IPS-18c (cell line): ENCODE measurements at regions not wholly inside any gene's neighbourhood (a gene's known extent, or its start where the extent isn't known, plus 50 kb on each side); places are given as distances from the start of the nearest gene placed in this dataset.
"Not testable (repeated sequence)": the region's sequence is repeated elsewhere in the genome, so short reads cannot be mapped to it uniquely, and the experiment has no call there.

Source experiments
- H3K4me3 ChIP-seq: 2 replicates; pipeline ENCODE4 v1.7.0; 2013; ENCODE audit warnings: low read depth, mild to moderate bottlenecking, low read length, moderate library complexity; ENCODE audit not compliant: insufficient read depth
- H3K9me3 ChIP-seq: one replicate; pipeline ENCODE4 v1.6.1; 2013; ENCODE audit warnings: mild to moderate bottlenecking, low read length, moderate library complexity; ENCODE audit not compliant: control insufficient read depth, insufficient read depth

- Histone ChIP-seq H3K9me3 (no peaks in the 10 kb centered on the region), H3K4me3 (no peak overlapping the region)
These were observed 1247.4 kb downstream of the EFNA5 start for GRCh38 chr5:106423109-106423897.

GRCh38 chr5:106420102-106420501 is 1250.6 kb downstream of the EFNA5 start:
- Histone ChIP-seq H3K9me3 (no peaks in the 10 kb centered on the region), H3K4me3 (no peak overlapping the region)

DNA sequence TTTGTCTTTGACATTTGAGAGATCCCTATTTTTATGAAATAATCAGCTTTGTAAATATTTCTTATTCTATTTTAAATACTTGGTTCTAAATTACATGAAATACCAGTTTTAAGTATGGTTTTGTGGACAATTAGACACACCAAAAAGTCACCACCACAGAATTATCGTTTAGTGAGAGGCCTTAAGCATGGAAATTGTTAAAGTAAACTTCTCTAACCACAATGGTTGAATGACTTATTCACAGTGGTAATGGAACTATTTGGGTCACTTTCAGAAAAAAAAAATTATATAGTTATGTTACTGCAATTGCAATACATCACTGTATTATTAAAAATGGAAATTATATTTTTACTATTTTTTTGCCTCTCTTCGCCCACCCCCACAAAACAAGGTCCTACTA is 1252.5 kb downstream of the EFNA5 start:
- no peaks in the 10 kb centered on the region for H3K9me3 ChIP-seq
- H3K4me3 ChIP-seq, result no peak overlapping the region

DNA sequence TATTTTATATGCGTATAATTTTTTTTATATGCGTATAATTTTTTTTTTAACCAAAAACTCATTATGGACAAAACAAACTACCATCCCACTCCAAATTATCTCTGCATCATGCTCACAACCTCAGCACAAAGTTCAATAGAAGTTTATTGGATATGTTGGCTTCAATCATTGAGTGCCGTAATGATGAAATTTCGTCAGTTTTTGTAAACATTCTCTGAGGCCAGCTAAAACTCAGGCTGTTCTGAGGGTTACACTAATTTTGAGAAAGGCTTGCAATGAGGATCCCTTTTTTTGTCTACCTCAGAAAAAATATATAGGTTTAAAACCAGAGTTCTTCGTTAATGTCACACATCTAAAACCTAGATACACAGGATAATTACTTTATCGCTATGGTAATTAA is 1253.2 kb downstream of the EFNA5 start:
- H3K4me3 ChIP-seq, result no peak overlapping the region
- no peaks in the 10 kb centered on the region for H3K9me3 ChIP-seq

DNA sequence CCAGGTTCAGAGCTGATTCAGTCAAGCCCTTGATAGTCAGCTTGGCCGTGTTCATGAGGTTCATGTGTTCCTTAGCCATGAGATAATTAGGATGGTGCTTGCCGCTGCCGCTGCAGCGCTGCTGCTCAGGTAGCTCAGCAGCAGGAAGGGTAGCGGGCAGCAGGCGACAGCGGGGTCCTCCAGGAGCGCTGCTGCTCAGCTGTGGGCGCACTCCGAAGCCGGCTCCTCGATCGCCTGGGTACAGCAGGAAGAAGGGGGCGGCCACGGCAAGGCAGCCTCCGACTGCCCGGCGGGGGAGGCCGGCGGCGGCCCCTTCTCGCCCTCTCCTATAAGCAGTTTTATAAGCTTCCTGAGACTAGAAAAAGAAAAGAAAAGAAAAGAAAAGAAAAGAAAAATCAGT is 1253.6 kb downstream of the EFNA5 start:
- H3K4me3 ChIP-seq, result no peak overlapping the region
- no peaks in the 10 kb centered on the region for H3K9me3 ChIP-seq

DNA sequence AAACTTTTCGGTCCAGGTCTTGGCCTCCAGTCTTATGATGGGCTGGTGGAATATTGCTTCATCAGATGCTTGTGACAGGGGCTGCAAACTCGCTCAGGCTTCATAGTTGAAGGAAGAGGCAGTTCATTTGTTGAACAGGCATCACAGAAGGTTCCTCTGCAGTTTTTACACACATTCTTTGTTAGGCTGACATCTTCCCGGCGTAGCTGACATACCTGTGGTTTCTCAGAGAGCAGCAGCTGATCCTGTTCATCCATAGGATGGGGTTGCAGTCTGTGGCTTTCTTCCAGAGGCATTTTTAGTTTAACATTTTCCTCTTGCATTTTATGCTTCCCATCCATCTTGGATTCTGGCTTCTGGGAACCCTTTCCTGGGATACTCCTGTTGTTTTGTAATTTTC is 1255.2 kb downstream of the EFNA5 start:
- no peaks in the 10 kb centered on the region for H3K9me3 ChIP-seq
- no peak overlapping the region for H3K4me3 ChIP-seq

GRCh38 chr5:106414342-106414741 is 1256.4 kb downstream of the EFNA5 start:
- H3K4me3 ChIP-seq, result no peak overlapping the region
- H3K9me3 ChIP-seq, result no peaks in the 10 kb centered on the region

DNA sequence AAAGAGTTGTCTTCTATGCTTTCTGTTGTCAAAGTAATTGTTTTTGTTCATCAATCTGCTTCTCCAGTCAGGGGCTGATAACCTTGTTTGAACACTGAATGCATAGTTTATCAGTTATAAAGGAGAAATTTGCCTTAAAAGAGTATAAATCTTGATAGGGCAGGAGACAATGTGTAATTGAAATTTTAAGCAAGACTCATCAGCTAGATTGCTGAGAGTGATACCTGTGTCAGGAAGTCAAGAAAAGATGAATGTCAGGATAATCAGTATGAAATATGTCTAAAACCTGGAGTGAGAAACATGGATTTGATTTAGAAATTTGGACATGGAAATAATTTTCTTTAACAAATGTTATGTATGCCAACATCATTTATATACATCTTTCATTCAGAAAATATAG is 1258.1 kb downstream of the EFNA5 start:
- H3K9me3 ChIP-seq, result no peaks in the 10 kb centered on the region

DNA sequence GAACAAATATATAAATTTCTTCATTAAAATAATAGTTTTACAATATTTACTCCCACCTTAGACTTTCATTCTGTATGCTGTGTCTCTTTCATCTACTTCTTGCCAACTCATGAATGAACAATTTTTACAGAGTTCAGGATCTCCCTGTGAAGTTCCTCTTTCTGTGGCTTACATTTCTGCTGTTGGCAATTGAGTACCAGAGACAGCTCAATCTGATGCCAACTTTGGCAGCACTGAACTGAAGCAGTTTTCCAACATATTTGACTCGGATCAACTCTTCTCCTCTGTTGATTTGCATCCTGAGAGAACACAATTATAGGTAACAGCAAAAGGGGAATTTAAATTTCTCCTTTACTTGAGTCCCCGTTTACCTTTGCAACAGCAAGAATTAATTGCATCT is 1262.2 kb downstream of the EFNA5 start:
- Histone ChIP-seq H3K9me3 (no peaks in the 10 kb centered on the region), H3K4me3 (no peak overlapping the region)

More for the DNA sequence above, 1258.1 kb downstream of the EFNA5 start:
- no peak overlapping the region for H3K4me3 ChIP-seq

DNA sequence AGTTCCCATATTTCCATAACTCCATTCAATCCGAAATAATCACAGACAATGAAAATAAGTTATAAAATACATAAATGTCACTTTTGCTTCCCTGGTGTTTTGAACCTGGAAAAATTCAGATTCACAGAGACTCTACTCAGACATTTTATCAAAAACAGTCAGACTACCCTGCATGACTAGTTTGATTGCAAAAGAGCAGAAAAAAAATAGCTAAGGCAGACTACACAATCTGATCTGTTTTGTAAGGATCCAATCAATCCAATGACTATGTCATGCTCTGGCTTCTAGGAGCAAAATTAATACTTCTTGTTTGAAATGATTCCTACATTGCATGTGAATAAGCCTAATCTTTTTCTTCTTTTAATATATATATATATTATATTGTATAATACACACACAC is 1262.6 kb downstream of the EFNA5 start:
- no peak overlapping the region for H3K4me3 ChIP-seq
- H3K9me3 ChIP-seq, result no peaks in the 10 kb centered on the region

DNA sequence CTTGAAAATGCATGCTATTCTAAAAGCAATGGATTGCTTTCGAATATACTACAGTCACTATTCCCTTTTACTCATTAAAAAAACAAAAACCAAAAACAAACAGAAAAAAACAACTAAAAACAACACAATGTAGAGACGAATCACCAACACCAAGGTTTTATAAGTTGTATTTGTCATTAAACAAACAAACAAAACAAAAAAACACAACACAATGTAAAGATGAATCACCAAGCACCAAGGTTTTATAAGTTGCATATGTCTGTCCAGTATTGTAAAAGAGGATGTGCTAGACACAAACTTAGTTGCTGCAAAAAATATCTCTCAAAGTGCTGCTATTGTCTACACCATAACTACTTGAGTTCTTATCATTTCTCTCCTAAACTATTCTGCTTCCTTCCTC is 1269.2 kb downstream of the EFNA5 start:
- Histone ChIP-seq H3K4me3 (no peak overlapping the region), H3K9me3 (no peaks in the 10 kb centered on the region)

- Histone ChIP-seq H3K4me3 (no peak overlapping the region), H3K9me3 (no peaks in the 10 kb centered on the region)
These were observed 1271.3 kb downstream of the EFNA5 start for GRCh38 chr5:106399391-106399790.

DNA sequence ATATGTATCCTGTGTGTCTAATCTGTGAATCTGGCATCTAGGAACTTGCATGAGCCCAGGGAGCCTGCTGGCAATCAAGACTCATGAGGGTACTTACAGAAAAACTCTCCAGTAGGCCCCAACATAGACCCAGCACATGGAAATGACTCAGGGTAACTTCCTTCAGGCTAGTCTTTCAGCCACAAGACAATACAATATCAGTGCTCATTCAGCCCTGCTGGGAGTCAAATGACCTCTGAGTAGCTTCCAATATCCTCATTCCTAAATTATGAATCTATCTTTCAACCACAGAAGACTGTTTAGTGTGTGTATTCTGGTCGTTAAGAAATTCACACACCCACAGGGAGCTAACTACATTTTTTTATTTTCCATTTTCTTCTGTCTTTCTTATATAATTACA is 1273.0 kb downstream of the EFNA5 start:
- Histone ChIP-seq H3K4me3 (no peak overlapping the region), H3K9me3 (no peaks in the 10 kb centered on the region)

DNA sequence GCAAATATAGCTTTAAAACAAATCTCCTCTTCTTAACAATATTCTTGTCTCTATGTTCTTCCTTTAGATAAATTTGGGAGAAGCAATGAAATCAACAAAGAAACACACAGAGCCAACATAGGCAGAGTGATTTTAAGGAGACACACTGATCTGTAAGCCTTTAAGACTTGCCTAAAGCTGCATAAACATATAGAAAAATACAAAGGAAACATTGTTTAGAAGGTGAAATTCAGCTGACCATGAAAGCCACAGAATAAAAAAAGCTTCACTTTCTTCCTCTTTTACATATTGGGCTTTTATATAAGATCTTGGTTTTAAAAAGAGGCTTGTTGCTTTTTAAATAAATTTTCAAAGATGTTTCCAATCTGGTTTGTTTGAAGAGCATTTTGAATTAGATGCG is 1277.5 kb downstream of the EFNA5 start:
- Histone ChIP-seq H3K4me3 (no peak overlapping the region), H3K9me3 (no peaks in the 10 kb centered on the region)

- H3K4me3 ChIP-seq, result no peak overlapping the region
These were observed 1278.0 kb downstream of the EFNA5 start for GRCh38 chr5:106392766-106393165.

DNA sequence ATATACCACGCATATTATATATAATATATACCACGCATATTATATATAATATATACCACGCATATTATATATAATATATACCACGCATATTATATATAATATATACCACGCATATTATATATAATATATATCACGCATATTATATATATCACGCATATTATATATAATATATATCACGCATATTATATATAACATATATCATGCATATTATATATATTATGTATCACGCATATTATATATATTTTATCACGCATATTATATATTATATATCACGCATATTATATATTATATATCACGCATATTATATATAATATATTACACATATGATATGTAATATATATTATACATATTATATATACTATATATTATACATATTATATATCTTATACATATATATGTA is 1283.0 kb downstream of the EFNA5 start:
- not testable (repeated sequence) for H3K9me3 ChIP-seq, H3K4me3 ChIP-seq

More at GRCh38 chr5:106392766-106393165, 1278.0 kb downstream of the EFNA5 start:
- H3K9me3 ChIP-seq, result no peaks in the 10 kb centered on the region

GRCh38 chr5:106386287-106386686 is 1284.5 kb downstream of the EFNA5 start:
- H3K9me3 ChIP-seq, result no peaks in the 10 kb centered on the region
- no peak overlapping the region for H3K4me3 ChIP-seq

GRCh38 chr5:106380736-106381135 is 1290.0 kb downstream of the EFNA5 start:
- Histone ChIP-seq H3K9me3 (no peaks in the 10 kb centered on the region), H3K4me3 (no peak overlapping the region)

DNA sequence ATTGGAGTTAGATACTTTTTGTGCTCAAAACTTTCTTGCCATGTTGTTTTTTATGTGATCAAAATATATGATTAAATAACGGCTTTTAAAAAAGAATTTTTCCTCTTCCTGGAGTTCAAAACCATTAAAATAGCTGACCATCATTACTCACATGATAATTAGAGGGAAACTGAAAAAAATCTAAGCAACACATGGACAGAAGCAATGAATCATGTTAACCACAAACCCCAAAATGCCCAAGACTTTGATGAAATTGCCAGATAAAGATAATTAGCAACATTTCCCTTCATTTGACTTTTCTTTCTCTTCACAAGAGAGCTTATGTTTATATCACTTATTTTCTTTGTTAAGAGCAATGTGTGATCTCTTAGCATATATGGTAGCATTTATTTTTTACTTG is 1294.2 kb downstream of the EFNA5 start:
- H3K4me3 ChIP-seq, result no peak overlapping the region
- H3K9me3 ChIP-seq, result no peaks in the 10 kb centered on the region
